Retinal pigment epithelial cell (primary cell): ENCODE measurements at regions not wholly inside any gene's neighbourhood (a gene's known extent, or its start where the extent isn't known, plus 50 kb on each side); places are given as distances from the start of the nearest gene placed in this dataset.

Experiments used
- DNase-seq: peaks from one replicate; pipeline ENCODE4 v3.0.0-alpha.2; 2010; ENCODE audit warnings: low read depth
- H3K4me3 ChIP-seq: 2 replicates; pipeline ENCODE4 v1.5.1; 2011; ENCODE audit warnings: mild to moderate bottlenecking, low read length, control low read depth, moderate library complexity
- TF ChIP-seq, protein P1 (sequence below): conservative IDR thresholded peaks from 2 replicates; pipeline ENCODE4 v1.5.1; 2011; ENCODE audit warnings: low read depth, low read length, control low read depth, inconsistent platforms

DNA sequence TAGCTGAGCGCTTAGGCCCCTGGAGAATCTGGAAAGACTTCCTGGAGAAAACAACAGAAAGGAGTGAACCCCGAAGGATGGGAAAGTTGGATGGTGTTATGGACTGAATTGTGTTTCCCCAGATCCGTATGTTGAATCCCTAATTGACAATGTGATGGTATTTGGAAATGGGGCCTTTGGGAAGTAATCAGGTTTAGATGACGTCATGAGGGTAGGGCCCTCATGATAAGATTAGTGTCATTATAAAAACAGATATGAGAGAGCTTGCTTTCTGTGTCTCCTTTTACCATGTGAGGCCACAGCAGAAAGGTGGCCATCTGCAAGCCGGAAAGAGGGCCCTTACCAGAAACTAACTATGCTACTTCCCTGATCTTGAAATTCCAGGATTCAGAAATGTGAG lies 159.5 kb downstream of the QDPR start:
- TF ChIP-seq, protein P1, sequence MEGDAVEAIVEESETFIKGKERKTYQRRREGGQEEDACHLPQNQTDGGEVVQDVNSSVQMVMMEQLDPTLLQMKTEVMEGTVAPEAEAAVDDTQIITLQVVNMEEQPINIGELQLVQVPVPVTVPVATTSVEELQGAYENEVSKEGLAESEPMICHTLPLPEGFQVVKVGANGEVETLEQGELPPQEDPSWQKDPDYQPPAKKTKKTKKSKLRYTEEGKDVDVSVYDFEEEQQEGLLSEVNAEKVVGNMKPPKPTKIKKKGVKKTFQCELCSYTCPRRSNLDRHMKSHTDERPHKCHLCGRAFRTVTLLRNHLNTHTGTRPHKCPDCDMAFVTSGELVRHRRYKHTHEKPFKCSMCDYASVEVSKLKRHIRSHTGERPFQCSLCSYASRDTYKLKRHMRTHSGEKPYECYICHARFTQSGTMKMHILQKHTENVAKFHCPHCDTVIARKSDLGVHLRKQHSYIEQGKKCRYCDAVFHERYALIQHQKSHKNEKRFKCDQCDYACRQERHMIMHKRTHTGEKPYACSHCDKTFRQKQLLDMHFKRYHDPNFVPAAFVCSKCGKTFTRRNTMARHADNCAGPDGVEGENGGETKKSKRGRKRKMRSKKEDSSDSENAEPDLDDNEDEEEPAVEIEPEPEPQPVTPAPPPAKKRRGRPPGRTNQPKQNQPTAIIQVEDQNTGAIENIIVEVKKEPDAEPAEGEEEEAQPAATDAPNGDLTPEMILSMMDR, result no peak
- H3K4me3 ChIP-seq, result no peak overlapping the region
- no peak for DNase-seq

DNA sequence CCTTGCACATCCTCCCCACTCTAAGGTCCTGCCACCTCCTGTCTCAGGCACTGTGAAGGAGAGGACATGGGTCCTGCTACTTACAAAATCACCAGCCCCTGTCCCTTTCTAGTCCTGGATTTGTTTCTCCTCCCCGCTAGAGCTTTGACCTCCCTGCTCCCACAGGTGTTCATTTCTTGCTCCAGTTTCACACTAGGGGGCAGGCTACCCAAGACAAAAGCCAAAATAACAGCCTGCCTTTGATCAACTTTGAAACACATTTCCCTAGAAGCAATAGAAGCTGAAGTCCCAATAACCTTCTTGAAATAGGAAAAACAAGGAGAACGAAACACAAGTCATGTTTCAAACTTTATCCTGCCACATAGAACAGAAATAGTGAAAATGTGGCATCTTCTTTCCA lies 164.4 kb downstream of the QDPR start:
- TF ChIP-seq, protein P1, result peak; percentile 70
- H3K4me3 ChIP-seq, result no peak overlapping the region
- DNase-seq, result no peak

DNA sequence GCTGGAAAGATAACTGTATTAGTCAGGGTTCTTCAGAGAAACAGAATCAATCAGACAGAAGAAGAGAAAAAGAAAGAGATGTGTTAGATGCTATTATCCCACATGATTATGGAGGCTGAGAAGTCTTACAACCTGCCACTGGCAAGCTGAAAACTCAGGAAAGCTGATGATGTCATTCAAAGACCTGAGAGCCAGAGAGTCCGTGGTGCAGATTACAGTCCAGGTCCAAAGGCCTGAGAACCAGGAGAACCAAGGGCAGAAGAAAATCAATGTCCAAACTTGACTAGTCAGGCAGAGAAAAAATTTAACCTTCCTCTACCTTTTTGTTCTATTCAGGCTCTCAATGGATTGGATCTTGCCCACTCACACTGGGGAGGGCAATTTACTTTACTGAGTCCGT lies 172.5 kb downstream of the QDPR start:
- DNase-seq, result no peak
- no peak overlapping the region for H3K4me3 ChIP-seq
- TF ChIP-seq, protein P1, result no peak

DNA sequence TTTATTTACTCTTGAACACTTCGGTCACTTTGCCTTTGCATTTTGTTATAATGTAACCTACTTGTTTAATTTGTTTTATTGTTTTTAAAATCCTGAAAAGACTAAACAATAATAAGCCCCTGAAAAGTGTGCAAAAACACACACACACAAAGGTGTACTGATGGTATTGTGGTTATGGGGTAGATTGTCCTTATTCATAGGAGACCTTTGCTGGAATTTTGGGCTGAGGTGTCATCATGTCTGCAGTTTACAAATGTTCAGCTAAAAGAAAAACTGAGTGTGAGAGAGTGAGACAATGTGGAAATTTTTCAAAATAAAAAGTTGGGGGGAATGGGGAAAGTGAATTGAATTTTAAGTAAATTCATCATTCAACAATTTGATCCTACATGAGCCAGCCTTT lies 174.9 kb downstream of the QDPR start:
- H3K4me3 ChIP-seq, result no peak overlapping the region
- TF ChIP-seq, protein P1, result no peak
- DNase-seq, result no peak

DNA sequence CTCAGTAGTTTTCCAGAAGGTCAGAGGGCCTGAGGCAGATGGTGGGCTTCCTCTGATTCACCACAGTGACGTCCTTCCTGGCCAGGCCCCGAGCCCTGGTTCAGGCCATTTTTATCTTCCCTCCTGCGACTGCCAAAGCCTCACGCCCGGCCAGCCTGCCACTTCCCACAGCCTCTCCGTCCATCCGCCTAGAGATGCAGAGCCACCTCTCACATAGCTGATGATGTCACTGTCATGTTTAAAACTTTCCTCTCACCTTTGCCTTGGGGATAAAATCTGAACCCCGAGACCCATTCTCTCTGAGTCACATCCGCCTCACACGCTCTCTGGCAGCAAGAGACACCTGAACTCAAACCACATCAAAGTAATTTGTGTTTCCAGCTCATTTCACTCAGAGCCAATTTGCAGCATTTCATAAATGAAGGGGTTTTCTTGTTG lies 175.3 kb downstream of the QDPR start:
- no peak overlapping the region for H3K4me3 ChIP-seq
- DNase-seq, result no peak
- TF ChIP-seq, protein P1, result no peak

DNA sequence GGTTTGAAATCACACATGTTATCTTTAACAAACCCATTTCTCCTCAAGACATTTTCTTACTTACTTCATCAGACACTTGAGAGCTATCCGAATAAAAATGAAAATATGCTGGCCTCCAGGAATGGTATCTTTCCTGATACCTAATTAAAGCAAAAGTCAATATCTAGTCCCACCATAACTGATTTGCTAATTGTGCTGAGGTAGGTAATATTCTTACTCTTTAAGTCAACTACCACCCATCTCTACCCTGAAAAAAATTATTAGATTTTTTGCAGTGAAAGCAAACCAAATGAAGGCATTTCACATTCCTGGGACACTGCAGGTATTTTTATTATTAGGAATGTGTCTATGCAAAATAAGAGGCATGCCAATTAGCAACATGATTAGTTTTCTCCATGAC lies 175.8 kb downstream of the QDPR start:
- TF ChIP-seq, protein P1, result no peak
- H3K4me3 ChIP-seq, result no peak overlapping the region
- DNase-seq, result no peak

DNA sequence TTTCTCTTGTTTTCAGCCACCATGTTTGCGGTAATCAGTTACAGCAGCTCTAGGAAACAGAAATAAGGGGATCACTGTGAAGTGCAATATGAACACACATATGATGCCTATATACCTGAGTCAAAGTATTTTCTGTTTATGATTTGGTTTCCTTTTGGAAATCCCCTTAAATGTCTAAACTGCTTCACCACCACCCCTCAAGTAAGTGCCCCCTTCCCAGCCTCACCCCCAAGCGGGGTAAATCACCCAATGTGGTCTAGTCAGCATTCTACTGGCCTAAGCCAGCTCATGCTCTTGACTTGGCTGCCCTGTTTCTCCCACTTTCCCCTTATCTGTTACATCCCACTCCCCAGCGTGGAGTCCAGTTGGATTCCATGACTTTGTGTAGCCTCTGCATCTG lies 176.5 kb downstream of the QDPR start:
- H3K4me3 ChIP-seq, result no peak overlapping the region
- no peak for DNase-seq
- TF ChIP-seq, protein P1, result no peak
